Testis (tissue), 2 donors: ENCODE measurements at regions not wholly inside any gene's neighbourhood (a gene's known extent, or its start where the extent isn't known, plus 50 kb on each side); places are given as distances from the start of the nearest gene placed in this dataset.

ENCODE experiments used
- POLR2A ChIP-seq: fragments of 450-650 bp; IDR thresholded peaks from one replicate; pipeline ENCODE4 v1.6.1; 2017; ENCODE audit warnings: antibody characterized with exemption, mild to moderate bottlenecking, moderate library complexity
- TF ChIP-seq, protein P1 (sequence below), 3 experiments: fragments of 450-650 bp in 2 of 3; fragments of 200-600 bp in 1 of 3; sonication (generic) in 1 of 3; IDR thresholded peaks; one replicate each; pipeline ENCODE4 v1.5.1; 2016 to 2019; ENCODE audit warnings: antibody characterized with exemption in 3 of 3, mild to moderate bottlenecking in 2 of 3, moderate library complexity in 1 of 3

DNA sequence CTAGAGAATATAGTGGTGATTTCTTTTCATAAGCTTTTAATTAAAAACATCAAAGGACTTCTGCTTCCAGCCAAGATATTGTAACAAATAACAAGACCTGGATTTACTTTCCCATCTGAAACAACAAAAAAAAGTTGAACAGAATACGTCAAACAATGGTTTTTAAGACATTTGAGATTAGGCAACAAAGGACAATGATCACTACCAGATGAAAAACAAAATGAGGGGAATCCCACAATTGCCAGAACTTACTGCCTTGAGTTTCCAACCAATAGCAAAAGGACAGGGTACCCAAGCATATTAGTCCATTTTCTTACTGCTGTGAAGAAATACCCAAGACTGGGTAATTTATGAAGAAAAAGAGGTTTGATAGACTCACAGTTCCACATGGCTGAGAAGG, 341.4 kb upstream of the INTU start:
- TF ChIP-seq, protein P1, sequence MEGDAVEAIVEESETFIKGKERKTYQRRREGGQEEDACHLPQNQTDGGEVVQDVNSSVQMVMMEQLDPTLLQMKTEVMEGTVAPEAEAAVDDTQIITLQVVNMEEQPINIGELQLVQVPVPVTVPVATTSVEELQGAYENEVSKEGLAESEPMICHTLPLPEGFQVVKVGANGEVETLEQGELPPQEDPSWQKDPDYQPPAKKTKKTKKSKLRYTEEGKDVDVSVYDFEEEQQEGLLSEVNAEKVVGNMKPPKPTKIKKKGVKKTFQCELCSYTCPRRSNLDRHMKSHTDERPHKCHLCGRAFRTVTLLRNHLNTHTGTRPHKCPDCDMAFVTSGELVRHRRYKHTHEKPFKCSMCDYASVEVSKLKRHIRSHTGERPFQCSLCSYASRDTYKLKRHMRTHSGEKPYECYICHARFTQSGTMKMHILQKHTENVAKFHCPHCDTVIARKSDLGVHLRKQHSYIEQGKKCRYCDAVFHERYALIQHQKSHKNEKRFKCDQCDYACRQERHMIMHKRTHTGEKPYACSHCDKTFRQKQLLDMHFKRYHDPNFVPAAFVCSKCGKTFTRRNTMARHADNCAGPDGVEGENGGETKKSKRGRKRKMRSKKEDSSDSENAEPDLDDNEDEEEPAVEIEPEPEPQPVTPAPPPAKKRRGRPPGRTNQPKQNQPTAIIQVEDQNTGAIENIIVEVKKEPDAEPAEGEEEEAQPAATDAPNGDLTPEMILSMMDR (IDR thresholded peaks at IDR 0.05) = no peak
- no peak for TF ChIP-seq POLR2A
